HFFc6 (cell line): ENCODE measurements at regions not wholly inside any gene's neighbourhood (a gene's known extent, or its start where the extent isn't known, plus 50 kb on each side); places are given as distances from the start of the nearest gene placed in this dataset.

ENCODE experiments used
- DNase-seq: peaks from one replicate; pipeline ENCODE4 v3.0.0-alpha.2; 2018
- H3K27ac Mint-ChIP-seq: 2 replicates; pipeline ENCODE4 v1.8.0; 2020; ENCODE audit warnings: mild to moderate bottlenecking, mixed read lengths
- H3K27me3 Mint-ChIP-seq: 2 replicates; pipeline ENCODE4 v1.8.0; 2021; ENCODE audit warnings: mild to moderate bottlenecking, moderate library complexity, mixed read lengths; ENCODE audit not compliant: insufficient read depth
- H3K36me3 Mint-ChIP-seq: 2 replicates; pipeline ENCODE4 v1.8.0; 2021; ENCODE audit warnings: low read depth, mixed read lengths
- H3K4me1 Mint-ChIP-seq: 2 replicates; pipeline ENCODE4 v1.8.0; 2020; ENCODE audit warnings: low read depth, mixed read lengths
- H3K4me3 Mint-ChIP-seq: 2 replicates; pipeline ENCODE4 v1.8.0; 2020; ENCODE audit warnings: mild to moderate bottlenecking, moderate library complexity, mixed read lengths
- H3K9me3 Mint-ChIP-seq: 2 replicates; pipeline ENCODE4 v1.8.0; 2020; ENCODE audit warnings: mild to moderate bottlenecking, mixed read lengths
- CTCF ChIP-seq: fragments of 200-600 bp; sonication (generic); IDR thresholded peaks from 2 replicates; pipeline ENCODE4 v1.5.0; 2021; ENCODE audit warnings: antibody characterized with exemption, mild to moderate bottlenecking

GRCh38 chr12:58732894-58733293 lies 187.4 kb downstream of the LRIG3 start:
- Mint-ChIP-seq H3K27ac (no peak overlapping the region), H3K4me3 (no peak overlapping the region), H3K36me3 (no peaks in the 10 kb centered on the region), H3K27me3 (no peaks in the 10 kb centered on the region; the same call in 1 of the 2 replicates), H3K9me3 (no peaks in the 10 kb centered on the region), H3K4me1 (peaks cover 9% of the 10 kb centered on the region)
- no peak for DNase-seq
- TF ChIP-seq CTCF: no peak

- no peaks in the 10 kb centered on the region for H3K36me3 Mint-ChIP-seq
- H3K27ac Mint-ChIP-seq: no peak overlapping the region
Observed at GRCh38 chr12:58741226-58741625, 179.1 kb downstream of the LRIG3 start.

GRCh38 chr12:58745348-58746125 lies 174.8 kb downstream of the LRIG3 start:
- Mint-ChIP-seq H3K4me1 (peaks cover 27% of the 10 kb centered on the region), H3K4me3 (no peak overlapping the region), H3K27me3 (no peaks in the 10 kb centered on the region), H3K9me3 (no peaks in the 10 kb centered on the region), H3K27ac (no peak overlapping the region), H3K36me3 (no peaks in the 10 kb centered on the region)
- TF ChIP-seq CTCF: no peak
- DNase-seq: no peak

More at GRCh38 chr12:58741226-58741625, 179.1 kb downstream of the LRIG3 start:
- H3K9me3 Mint-ChIP-seq: no peaks in the 10 kb centered on the region
- no peaks in the 10 kb centered on the region for H3K27me3 Mint-ChIP-seq
- H3K4me1 Mint-ChIP-seq: peaks cover 10% of the 10 kb centered on the region; the same call in 1 of the 2 replicates
- no peak for DNase-seq
- no peak overlapping the region for H3K4me3 Mint-ChIP-seq
- TF ChIP-seq CTCF: peak; percentile 35

- no peak for TF ChIP-seq CTCF
- Mint-ChIP-seq H3K4me1 (peaks cover 47% of the 10 kb centered on the region), H3K27me3 (no peaks in the 10 kb centered on the region), H3K36me3 (no peaks in the 10 kb centered on the region), H3K4me3 (no peak overlapping the region), H3K27ac (no peak overlapping the region), H3K9me3 (no peaks in the 10 kb centered on the region)
- DNase-seq: no peak
Observed at GRCh38 chr12:58747533-58747932, 172.8 kb downstream of the LRIG3 start.

GRCh38 chr12:58750484-58750883 lies 169.8 kb downstream of the LRIG3 start:
- TF ChIP-seq CTCF: no peak
- Mint-ChIP-seq H3K36me3 (no peaks in the 10 kb centered on the region), H3K27me3 (no peaks in the 10 kb centered on the region), H3K27ac (peak overlapping the region; percentile 71), H3K4me1 (peaks cover 46% of the 10 kb centered on the region), H3K9me3 (no peaks in the 10 kb centered on the region), H3K4me3 (peak overlapping the region; percentile 66)
- peak; percentile 84 for DNase-seq
